ENCODE measurements at regions not wholly inside any gene's neighbourhood (a gene's known extent, or its start where the extent isn't known, plus 50 kb on each side); places are given as distances from the start of the nearest gene placed in this dataset.

DNA sequence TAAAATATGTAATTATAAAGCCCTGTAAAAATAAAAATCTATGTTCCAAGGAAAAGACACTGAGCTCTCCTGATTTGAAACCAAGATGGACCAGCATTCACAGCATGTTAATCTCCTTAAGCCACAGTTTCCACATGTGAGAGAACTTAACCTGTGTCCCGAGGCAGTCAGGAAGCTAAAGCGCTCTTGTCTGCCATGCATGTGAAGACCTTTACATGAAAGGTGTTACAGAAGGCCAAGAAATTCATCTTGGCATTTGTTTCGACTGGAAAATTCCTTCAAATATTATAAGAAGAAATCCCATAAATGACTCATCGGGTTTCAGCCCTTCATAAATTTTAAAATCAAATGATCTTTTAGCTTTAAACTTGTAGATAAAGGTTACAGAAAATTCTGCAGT, 328.6 kb downstream of the CDH2 start:
- Histone ChIP-seq H3K4me1 (ENCODE audit: control insufficient read depth in 2 of 2, insufficient read depth in 1 of 2, low read depth in 1 of 2, low read length in 2 of 2) (no peaks in the 10 kb centered on the region), H3K27me3 (ENCODE audit: control insufficient read depth in 3 of 3, insufficient read depth in 3 of 3, low read depth in 1 of 3, low read length in 3 of 3) (no peaks in the 10 kb centered on the region), H4K8ac (ENCODE audit: low read depth, low read length) (no peak overlapping the region), H2BK12ac (ENCODE audit: low read length) (no peak overlapping the region), H2BK120ac (ENCODE audit: low read depth, low read length) (no peak overlapping the region), H2BK5ac (ENCODE audit: low read length) (no peak overlapping the region), H3K4ac (ENCODE audit: low read length) (no peak overlapping the region), H2AK5ac (ENCODE audit: low read depth, low read length) (no peak overlapping the region), H3K27ac (replicated peaks; ENCODE audit: low read length) (no peak overlapping the region), H3K18ac (ENCODE audit: low read length) (no peak overlapping the region), H4K91ac (ENCODE audit: low read depth, low read length, poor library complexity) (no peak overlapping the region), H3K9ac (ENCODE audit: low read depth, low read length, poor library complexity) (no peak overlapping the region), H3K4me2 (ENCODE audit: insufficient read depth, low read length, poor library complexity, severe bottlenecking) (no peak overlapping the region), H3K4me3 (ENCODE audit: low read length in 2 of 2) (no peak overlapping the region), H3K79me1 (ENCODE audit: low read depth, low read length) (no peaks in the 10 kb centered on the region), H3K14ac (ENCODE audit: low read length) (no peak overlapping the region), H3K9me3 (replicated peaks in 1 of 2; ENCODE audit: control insufficient read depth in 2 of 2, insufficient read depth in 1 of 2, low read depth in 1 of 2, low read length in 2 of 2) (peaks cover 2 to 7% of the 10 kb centered on the region in 2 donors), H2BK15ac (ENCODE audit: low read length) (no peak overlapping the region), H3K36me3 (replicated peaks in 1 of 2; ENCODE audit: control insufficient read depth in 2 of 2, insufficient read depth in 2 of 2, low read length in 2 of 2) (no peaks in the 10 kb centered on the region), H3K23ac (ENCODE audit: low read depth, low read length, poor library complexity) (no peak overlapping the region), H2AFZ (ENCODE audit: low read length) (no peak overlapping the region)
- no CpG with 5 or more reads among the region's 4 CpGs for WGBS, 2 donors (ENCODE audit: extremely low coverage in 2 of 2, insufficient read length in 2 of 2, insufficient replicate concordance in 1 of 2)
- no peak for DNase-seq (ENCODE audit: low spot score)

GRCh38 chr18:27847412-27847811, 329.5 kb downstream of the CDH2 start:
- no peaks in the 10 kb centered on the region for H3K36me3 ChIP-seq (replicated peaks in 1 of 2; ENCODE audit: control insufficient read depth in 2 of 2, insufficient read depth in 2 of 2, low read length in 2 of 2)
- DNase-seq (ENCODE audit: low spot score), result no peak
- no peak overlapping the region for H2AK5ac ChIP-seq (ENCODE audit: low read depth, low read length)
- no peak overlapping the region for H3K14ac ChIP-seq (ENCODE audit: low read length)
- no peak overlapping the region for H3K4me2 ChIP-seq (ENCODE audit: insufficient read depth, low read length, poor library complexity, severe bottlenecking)
- no peak overlapping the region for H3K9ac ChIP-seq (ENCODE audit: low read depth, low read length, poor library complexity)
- H3K4me1 ChIP-seq (ENCODE audit: control insufficient read depth in 2 of 2, insufficient read depth in 1 of 2, low read depth in 1 of 2, low read length in 2 of 2), result no peaks in the 10 kb centered on the region
- H3K18ac ChIP-seq (ENCODE audit: low read length), result no peak overlapping the region
- no peak overlapping the region for H3K4ac ChIP-seq (ENCODE audit: low read length)
- H3K27me3 ChIP-seq (ENCODE audit: control insufficient read depth in 3 of 3, insufficient read depth in 3 of 3, low read depth in 1 of 3, low read length in 3 of 3), result no peaks in the 10 kb centered on the region
- WGBS, 2 donors (ENCODE audit: extremely low coverage in 2 of 2, insufficient read length in 2 of 2, insufficient replicate concordance in 1 of 2), result 100% methylated on average over 1 of the region's 4 CpGs; no CpG with 5 or more reads in 1 of the 2 donors
- no peak overlapping the region for H4K91ac ChIP-seq (ENCODE audit: low read depth, low read length, poor library complexity)
- no peaks in the 10 kb centered on the region for H3K79me1 ChIP-seq (ENCODE audit: low read depth, low read length)
- H2AFZ ChIP-seq (ENCODE audit: low read length), result no peak overlapping the region
- H3K4me3 ChIP-seq (ENCODE audit: low read length in 2 of 2), result no peak overlapping the region
- H2BK5ac ChIP-seq (ENCODE audit: low read length), result no peak overlapping the region
- no peak overlapping the region for H2BK15ac ChIP-seq (ENCODE audit: low read length)
- no peak overlapping the region for H3K27ac ChIP-seq (replicated peaks; ENCODE audit: low read length)
- H2BK120ac ChIP-seq (ENCODE audit: low read depth, low read length), result no peak overlapping the region
- H4K8ac ChIP-seq (ENCODE audit: low read depth, low read length), result no peak overlapping the region
- H3K23ac ChIP-seq (ENCODE audit: low read depth, low read length, poor library complexity), result no peak overlapping the region
- no peak overlapping the region for H2BK12ac ChIP-seq (ENCODE audit: low read length)
- peaks cover 2 to 7% of the 10 kb centered on the region in 2 donors for H3K9me3 ChIP-seq (replicated peaks in 1 of 2; ENCODE audit: control insufficient read depth in 2 of 2, insufficient read depth in 1 of 2, low read depth in 1 of 2, low read length in 2 of 2)

DNA sequence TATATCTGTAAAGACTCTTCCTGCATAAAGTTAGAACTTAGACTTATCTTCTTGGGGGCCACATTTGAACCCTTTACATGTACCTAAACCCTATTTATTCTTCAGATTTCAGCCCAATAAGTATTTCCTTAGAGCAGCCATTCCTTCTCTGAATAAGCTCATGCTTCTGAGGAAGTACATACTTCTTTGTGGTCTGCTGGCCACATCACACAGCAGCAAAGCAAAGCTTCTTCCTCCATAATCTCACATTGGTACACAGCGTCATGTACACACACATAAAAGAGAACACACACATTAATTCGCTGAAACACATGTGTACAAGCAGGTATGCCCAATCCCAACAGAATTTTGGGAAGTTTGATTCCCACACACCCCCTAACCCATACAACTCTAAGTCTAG, 331.0 kb downstream of the CDH2 start:
- WGBS, 2 donors (ENCODE audit: extremely low coverage in 2 of 2, insufficient read length in 2 of 2, insufficient replicate concordance in 1 of 2), result no CpG with 5 or more reads among the region's 2 CpGs

DNA sequence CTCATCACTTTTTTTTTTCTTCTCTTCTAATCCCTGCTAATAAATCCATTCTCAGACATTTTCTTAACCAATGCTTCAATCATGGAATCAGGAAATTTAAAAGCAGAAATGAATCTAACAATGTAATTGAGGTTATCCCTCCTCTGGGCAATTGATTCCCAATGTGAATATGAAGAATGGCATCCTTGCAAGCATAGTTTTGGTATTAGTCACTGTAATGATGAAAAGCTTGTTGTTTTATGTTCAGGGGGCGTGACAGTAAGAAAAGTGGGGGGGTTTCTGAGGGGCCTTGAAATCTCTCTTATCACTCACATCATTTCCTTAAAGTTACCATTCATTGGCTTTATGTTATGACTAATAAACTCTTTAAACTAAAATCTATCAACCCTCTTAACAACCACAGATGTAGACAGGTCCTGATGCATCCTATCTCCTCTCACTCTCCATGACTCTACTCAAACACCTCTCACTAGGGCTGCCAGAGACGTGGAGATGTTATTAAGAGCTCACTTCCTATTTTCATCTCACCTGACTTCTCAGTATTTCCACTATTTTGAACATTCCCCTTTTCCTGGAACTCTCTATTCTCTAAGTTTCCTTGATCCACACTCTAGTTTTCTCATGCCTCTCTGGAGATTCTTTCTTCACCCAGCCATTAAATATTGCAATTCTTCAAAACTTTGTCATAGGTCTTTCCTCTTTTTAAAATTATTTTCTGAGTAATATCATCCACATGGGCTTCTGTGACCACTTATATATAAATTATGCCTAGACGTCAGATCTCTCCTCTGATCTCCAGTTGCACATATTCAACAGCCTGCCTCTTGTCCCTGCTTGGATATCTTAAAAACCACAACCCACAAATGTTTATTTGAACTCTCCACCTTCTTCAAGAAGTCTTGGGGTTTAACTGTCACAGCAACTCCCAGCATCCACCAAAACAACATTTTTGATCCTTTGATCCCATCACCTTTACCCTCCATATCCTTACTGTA, 332.9 kb downstream of the CDH2 start:
- peaks cover 0 to 7% of the 10 kb centered on the region in 2 donors for H3K9me3 ChIP-seq (replicated peaks in 1 of 2; ENCODE audit: control insufficient read depth in 2 of 2, insufficient read depth in 1 of 2, low read depth in 1 of 2, low read length in 2 of 2)
- no peaks in the 10 kb centered on the region for H3K36me3 ChIP-seq (replicated peaks in 1 of 2; ENCODE audit: control insufficient read depth in 2 of 2, insufficient read depth in 2 of 2, low read length in 2 of 2)
- no peak overlapping the region for H3K18ac ChIP-seq (ENCODE audit: low read length)
- H3K4me3 ChIP-seq (ENCODE audit: low read length in 2 of 2), result no peak overlapping the region
- no peak overlapping the region for H2AFZ ChIP-seq (ENCODE audit: low read length)
- H3K4ac ChIP-seq (ENCODE audit: low read length), result no peak overlapping the region
- no peak overlapping the region for H4K91ac ChIP-seq (ENCODE audit: low read depth, low read length, poor library complexity)
- H4K8ac ChIP-seq (ENCODE audit: low read depth, low read length), result no peak overlapping the region
- no peak overlapping the region for H2BK12ac ChIP-seq (ENCODE audit: low read length)
- no peaks in the 10 kb centered on the region for H3K79me1 ChIP-seq (ENCODE audit: low read depth, low read length)
- no peak overlapping the region for H2BK120ac ChIP-seq (ENCODE audit: low read depth, low read length)
- no peaks in the 10 kb centered on the region for H3K4me1 ChIP-seq (ENCODE audit: control insufficient read depth in 2 of 2, insufficient read depth in 1 of 2, low read depth in 1 of 2, low read length in 2 of 2)
- no peak overlapping the region for H3K4me2 ChIP-seq (ENCODE audit: insufficient read depth, low read length, poor library complexity, severe bottlenecking)
- H2AK5ac ChIP-seq (ENCODE audit: low read depth, low read length), result no peak overlapping the region
- no peak overlapping the region for H3K14ac ChIP-seq (ENCODE audit: low read length)
- DNase-seq (ENCODE audit: low spot score), result no peak
- WGBS, 2 donors (ENCODE audit: extremely low coverage in 2 of 2, insufficient read length in 2 of 2, insufficient replicate concordance in 1 of 2), result no CpG with 5 or more reads among the region's 3 CpGs
- no peak overlapping the region for H3K9ac ChIP-seq (ENCODE audit: low read depth, low read length, poor library complexity)
- H3K27me3 ChIP-seq (ENCODE audit: control insufficient read depth in 3 of 3, insufficient read depth in 3 of 3, low read depth in 1 of 3, low read length in 3 of 3), result no peaks in the 10 kb centered on the region
- H3K23ac ChIP-seq (ENCODE audit: low read depth, low read length, poor library complexity), result no peak overlapping the region
- H3K27ac ChIP-seq (replicated peaks; ENCODE audit: low read length), result no peak overlapping the region
- no peak overlapping the region for H2BK5ac ChIP-seq (ENCODE audit: low read length)
- no peak overlapping the region for H2BK15ac ChIP-seq (ENCODE audit: low read length)

More for the DNA sequence above, 331.0 kb downstream of the CDH2 start:
- Histone ChIP-seq H3K14ac (ENCODE audit: low read length) (no peak overlapping the region), H3K9ac (ENCODE audit: low read depth, low read length, poor library complexity) (no peak overlapping the region), H3K4me1 (ENCODE audit: control insufficient read depth in 2 of 2, insufficient read depth in 1 of 2, low read depth in 1 of 2, low read length in 2 of 2) (no peaks in the 10 kb centered on the region), H2BK12ac (ENCODE audit: low read length) (no peak overlapping the region), H3K23ac (ENCODE audit: low read depth, low read length, poor library complexity) (no peak overlapping the region), H2BK5ac (ENCODE audit: low read length) (no peak overlapping the region), H2BK15ac (ENCODE audit: low read length) (no peak overlapping the region), H3K4me2 (ENCODE audit: insufficient read depth, low read length, poor library complexity, severe bottlenecking) (no peak overlapping the region), H3K79me1 (ENCODE audit: low read depth, low read length) (no peaks in the 10 kb centered on the region), H3K9me3 (replicated peaks in 1 of 2; ENCODE audit: control insufficient read depth in 2 of 2, insufficient read depth in 1 of 2, low read depth in 1 of 2, low read length in 2 of 2) (peaks cover 2 to 7% of the 10 kb centered on the region in 2 donors), H3K27ac (replicated peaks; ENCODE audit: low read length) (no peak overlapping the region), H4K8ac (ENCODE audit: low read depth, low read length) (no peak overlapping the region), H3K4ac (ENCODE audit: low read length) (no peak overlapping the region), H3K4me3 (ENCODE audit: low read length in 2 of 2) (no peak overlapping the region), H2BK120ac (ENCODE audit: low read depth, low read length) (no peak overlapping the region), H2AFZ (ENCODE audit: low read length) (no peak overlapping the region), H3K27me3 (ENCODE audit: control insufficient read depth in 3 of 3, insufficient read depth in 3 of 3, low read depth in 1 of 3, low read length in 3 of 3) (no peaks in the 10 kb centered on the region), H2AK5ac (ENCODE audit: low read depth, low read length) (no peak overlapping the region), H4K91ac (ENCODE audit: low read depth, low read length, poor library complexity) (no peak overlapping the region), H3K36me3 (replicated peaks in 1 of 2; ENCODE audit: control insufficient read depth in 2 of 2, insufficient read depth in 2 of 2, low read length in 2 of 2) (no peaks in the 10 kb centered on the region), H3K18ac (ENCODE audit: low read length) (no peak overlapping the region)
- no peak for DNase-seq (ENCODE audit: low spot score)

Data from neuronal stem cell (in vitro differentiated cells).